ENCODE measurements at regions not wholly inside any gene's neighbourhood (a gene's known extent, or its start where the extent isn't known, plus 50 kb on each side); places are given as distances from the start of the nearest gene placed in this dataset.

DNA sequence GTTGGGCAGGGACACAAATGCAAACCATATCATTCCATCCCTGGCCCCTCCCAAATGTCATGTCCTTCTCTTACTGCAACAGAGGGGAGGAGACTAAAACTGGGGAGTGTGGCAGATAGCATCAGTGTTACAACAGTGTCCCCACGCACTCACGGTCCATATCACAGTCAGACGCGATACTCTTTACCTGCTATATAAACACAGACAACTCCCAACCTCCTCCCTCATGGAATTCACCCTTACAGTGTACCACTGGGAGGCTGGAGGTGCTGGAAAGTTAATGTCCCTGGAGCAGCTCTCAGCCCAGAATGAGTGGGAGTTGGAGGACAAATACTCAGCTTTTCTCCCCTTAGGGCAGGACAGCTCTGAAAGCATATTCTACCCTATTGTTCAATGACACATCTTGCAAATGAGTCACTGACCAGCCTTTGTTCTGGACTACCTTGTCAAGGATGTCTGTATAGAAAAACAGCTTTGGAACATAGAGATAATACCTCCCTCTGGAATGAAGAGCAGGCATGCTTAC lies 445.9 kb downstream of the SETD4 start:
- TF ChIP-seq, protein P1, sequence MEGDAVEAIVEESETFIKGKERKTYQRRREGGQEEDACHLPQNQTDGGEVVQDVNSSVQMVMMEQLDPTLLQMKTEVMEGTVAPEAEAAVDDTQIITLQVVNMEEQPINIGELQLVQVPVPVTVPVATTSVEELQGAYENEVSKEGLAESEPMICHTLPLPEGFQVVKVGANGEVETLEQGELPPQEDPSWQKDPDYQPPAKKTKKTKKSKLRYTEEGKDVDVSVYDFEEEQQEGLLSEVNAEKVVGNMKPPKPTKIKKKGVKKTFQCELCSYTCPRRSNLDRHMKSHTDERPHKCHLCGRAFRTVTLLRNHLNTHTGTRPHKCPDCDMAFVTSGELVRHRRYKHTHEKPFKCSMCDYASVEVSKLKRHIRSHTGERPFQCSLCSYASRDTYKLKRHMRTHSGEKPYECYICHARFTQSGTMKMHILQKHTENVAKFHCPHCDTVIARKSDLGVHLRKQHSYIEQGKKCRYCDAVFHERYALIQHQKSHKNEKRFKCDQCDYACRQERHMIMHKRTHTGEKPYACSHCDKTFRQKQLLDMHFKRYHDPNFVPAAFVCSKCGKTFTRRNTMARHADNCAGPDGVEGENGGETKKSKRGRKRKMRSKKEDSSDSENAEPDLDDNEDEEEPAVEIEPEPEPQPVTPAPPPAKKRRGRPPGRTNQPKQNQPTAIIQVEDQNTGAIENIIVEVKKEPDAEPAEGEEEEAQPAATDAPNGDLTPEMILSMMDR (IDR thresholded peaks at IDR 0.05; ENCODE audit: low read depth, low read length, poor library complexity, severe bottlenecking) = no peak
- TF ChIP-seq EZH2phosphoT487 (IDR thresholded peaks at IDR 0.05; ENCODE audit: borderline replicate concordance, low read length) = no peak

All from DOHH2 (cell line).